ENCODE measurements at regions not wholly inside any gene's neighbourhood (a gene's known extent, or its start where the extent isn't known, plus 50 kb on each side); places are given as distances from the start of the nearest gene placed in this dataset.
"Not testable (repeated sequence)": the region's sequence is repeated elsewhere in the genome, so short reads cannot be mapped to it uniquely, and the experiment has no call there.

- DNase-seq (ENCODE audit: low read depth): no peak
These were observed 177.6 kb downstream of the JCAD start for GRCh38 chr10:29881811-29882210.

GRCh38 chr10:29881336-29881771 is 178.0 kb downstream of the JCAD start:
- DNase-seq (ENCODE audit: low read depth): no peak

GRCh38 chr10:29880856-29881255 is 178.5 kb downstream of the JCAD start:
- DNase-seq (ENCODE audit: low read depth): no peak

GRCh38 chr10:29879862-29880261 is 179.5 kb downstream of the JCAD start:
- DNase-seq (ENCODE audit: low read depth): no peak

GRCh38 chr10:29878492-29878891 is 180.9 kb downstream of the JCAD start:
- DNase-seq (ENCODE audit: low read depth): no peak

- no peak for DNase-seq (ENCODE audit: low read depth)
These were observed 181.4 kb downstream of the JCAD start for GRCh38 chr10:29877793-29878491.

- DNase-seq (ENCODE audit: low read depth): no peak
These were observed 183.3 kb downstream of the JCAD start for GRCh38 chr10:29876008-29876555.

- DNase-seq (ENCODE audit: low read depth): no peak
These were observed 184.6 kb downstream of the JCAD start for GRCh38 chr10:29874606-29875269.

GRCh38 chr10:29873941-29874484 is 185.4 kb downstream of the JCAD start:
- DNase-seq (ENCODE audit: low read depth): no peak

GRCh38 chr10:29870522-29871044 is 188.8 kb downstream of the JCAD start:
- DNase-seq (ENCODE audit: low read depth): no peak

- DNase-seq (ENCODE audit: low read depth): no peak
These were observed 189.8 kb downstream of the JCAD start for GRCh38 chr10:29869593-29869992.

- DNase-seq (ENCODE audit: low read depth): no peak
These were observed 193.0 kb downstream of the JCAD start for GRCh38 chr10:29866356-29866755.

GRCh38 chr10:29865700-29866355 is 193.6 kb downstream of the JCAD start:
- DNase-seq (ENCODE audit: low read depth): peak; percentile 14

GRCh38 chr10:29862923-29863614 is 196.3 kb downstream of the JCAD start:
- peak; percentile 79 for DNase-seq (ENCODE audit: low read depth)

- DNase-seq (ENCODE audit: low read depth): peak; percentile 57
These were observed 197.4 kb downstream of the JCAD start for GRCh38 chr10:29861811-29862505.

GRCh38 chr10:29861231-29861630 is 198.2 kb downstream of the JCAD start:
- not testable (repeated sequence) for DNase-seq (ENCODE audit: low read depth)

- peak; percentile 88 for DNase-seq (ENCODE audit: low read depth)
These were observed 199.2 kb downstream of the JCAD start for GRCh38 chr10:29860166-29860565.

- peak; percentile 40 for DNase-seq (ENCODE audit: low read depth)
These were observed 199.8 kb downstream of the JCAD start for GRCh38 chr10:29859521-29860130.

GRCh38 chr10:29858702-29859267 is 200.6 kb downstream of the JCAD start:
- DNase-seq (ENCODE audit: low read depth): no peak

Measured in Daoy (cell line).